ENCODE measurements at regions not wholly inside any gene's neighbourhood (a gene's known extent, or its start where the extent isn't known, plus 50 kb on each side); places are given as distances from the start of the nearest gene placed in this dataset.
A peak's percentile ranks its signal among the peaks of the same experiment; 100 is the strongest.
"Not testable (repeated sequence)": the region's sequence is repeated elsewhere in the genome, so short reads cannot be mapped to it uniquely, and the experiment has no call there.

DNA sequence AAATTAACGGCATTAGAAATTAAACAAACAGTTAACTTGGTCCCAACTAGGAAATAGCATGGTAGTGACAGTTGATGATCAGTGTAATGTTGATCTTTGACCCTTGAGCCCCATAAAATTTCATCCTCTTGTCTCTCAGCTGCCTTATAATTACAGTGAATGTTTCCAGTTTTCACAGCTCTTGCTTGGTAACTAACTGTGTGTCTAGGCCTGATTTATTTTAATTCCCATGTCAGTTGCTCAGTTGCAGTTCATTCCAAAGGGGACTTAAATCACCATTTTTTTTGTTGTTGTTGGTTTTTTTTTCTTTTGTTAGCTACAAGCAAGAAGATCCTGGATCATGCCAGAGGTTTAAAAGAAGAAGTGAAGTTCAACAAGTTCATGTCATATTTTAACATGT, 1883.7 kb upstream of the FLRT2 start:
- DNase-seq, result peak; percentile 16

DNA sequence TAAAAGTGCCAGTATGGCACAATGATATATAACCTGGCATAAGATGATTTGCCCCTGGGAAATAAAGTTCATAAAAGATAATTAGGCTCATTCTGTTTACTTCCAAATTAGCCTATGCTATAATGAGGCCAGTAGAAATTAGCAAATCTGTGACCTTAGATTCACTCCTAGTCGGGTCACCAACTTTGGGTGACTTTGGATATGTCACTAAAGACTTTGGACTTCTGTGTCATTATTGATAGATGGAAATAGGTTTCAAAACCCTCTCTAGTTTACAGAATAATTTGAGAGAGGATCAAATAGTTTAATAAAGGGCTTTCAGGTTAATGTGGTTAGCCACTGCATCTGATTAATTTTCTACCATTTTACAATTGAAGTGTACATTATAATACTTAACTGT, 1869.3 kb upstream of the FLRT2 start:
- DNase-seq, result no peak

DNA sequence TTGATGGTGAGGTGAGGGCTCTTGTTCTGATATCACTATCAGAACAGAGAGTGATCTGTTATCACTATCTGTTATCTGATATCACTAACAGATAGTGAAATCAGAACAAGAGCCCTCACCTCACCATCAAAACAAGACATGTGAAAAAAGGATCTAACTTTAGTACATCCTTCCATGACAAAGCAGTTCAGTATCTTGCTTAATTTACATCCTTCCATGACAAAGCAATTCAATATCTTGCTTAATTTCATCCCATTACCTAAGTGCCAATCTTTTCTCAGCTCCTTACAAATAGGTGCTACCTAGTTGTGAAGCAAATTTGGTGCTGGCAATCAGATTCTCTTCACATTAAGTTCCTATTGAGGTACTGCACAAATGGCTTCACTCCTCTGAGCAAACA, 1865.6 kb upstream of the FLRT2 start:
- DNase-seq, result peak; percentile 60

DNA sequence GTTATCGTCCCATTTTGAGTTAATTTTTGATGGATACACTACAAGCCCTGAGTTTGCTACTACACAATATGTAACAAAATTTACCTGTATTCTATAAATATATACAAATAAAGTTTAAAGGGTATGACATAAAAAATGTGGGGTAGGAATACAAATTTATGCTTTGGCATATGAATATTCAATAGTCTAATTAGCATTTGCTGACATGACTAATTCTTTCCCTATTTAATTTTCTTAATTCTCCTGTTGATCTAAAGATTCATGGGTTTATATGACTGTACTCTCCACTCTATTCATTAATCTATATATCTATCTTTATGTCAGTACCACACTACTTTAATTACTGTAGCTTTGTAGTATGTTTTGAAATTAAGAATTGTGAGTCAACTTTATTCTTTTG, 1840.7 kb upstream of the FLRT2 start:
- no peak for DNase-seq

DNA sequence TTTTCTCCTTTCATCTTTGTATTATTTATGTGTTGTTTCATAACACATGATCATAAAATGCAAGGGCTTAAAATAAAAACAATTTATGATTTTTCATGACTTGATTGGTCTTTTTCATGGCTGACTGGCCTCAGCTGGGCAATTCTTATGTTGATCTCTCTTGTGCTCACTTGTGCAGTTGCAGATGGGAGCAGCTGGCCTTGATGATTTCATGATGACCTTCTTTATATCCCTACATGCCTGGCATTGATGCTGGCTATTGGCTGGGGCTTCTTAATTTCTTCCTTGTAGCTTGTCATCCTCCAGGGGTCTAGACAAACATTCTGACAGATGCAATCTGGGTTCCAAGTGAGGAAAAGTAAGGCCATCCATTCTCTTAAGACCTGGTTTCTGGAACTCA, 1832.8 kb upstream of the FLRT2 start:
- no peak for DNase-seq

DNA sequence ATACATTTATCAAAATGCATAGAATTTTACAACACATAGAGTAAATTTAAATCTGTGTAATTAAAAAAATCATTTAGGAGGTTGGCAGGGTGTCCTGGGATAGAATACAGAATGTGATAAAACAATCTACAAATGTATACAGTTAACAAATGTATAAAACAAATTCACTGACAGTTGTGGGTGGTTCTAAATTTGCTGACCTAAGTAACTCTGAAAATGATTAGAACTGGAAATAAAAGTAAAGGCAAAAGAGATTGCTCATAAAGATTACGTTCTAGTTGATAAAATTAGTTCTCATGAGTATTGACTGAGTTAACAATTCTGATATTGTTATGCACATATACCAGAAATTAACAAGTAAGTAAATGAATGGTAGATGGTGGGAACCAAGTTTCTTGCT, 1827.3 kb upstream of the FLRT2 start:
- no peak for DNase-seq

DNA sequence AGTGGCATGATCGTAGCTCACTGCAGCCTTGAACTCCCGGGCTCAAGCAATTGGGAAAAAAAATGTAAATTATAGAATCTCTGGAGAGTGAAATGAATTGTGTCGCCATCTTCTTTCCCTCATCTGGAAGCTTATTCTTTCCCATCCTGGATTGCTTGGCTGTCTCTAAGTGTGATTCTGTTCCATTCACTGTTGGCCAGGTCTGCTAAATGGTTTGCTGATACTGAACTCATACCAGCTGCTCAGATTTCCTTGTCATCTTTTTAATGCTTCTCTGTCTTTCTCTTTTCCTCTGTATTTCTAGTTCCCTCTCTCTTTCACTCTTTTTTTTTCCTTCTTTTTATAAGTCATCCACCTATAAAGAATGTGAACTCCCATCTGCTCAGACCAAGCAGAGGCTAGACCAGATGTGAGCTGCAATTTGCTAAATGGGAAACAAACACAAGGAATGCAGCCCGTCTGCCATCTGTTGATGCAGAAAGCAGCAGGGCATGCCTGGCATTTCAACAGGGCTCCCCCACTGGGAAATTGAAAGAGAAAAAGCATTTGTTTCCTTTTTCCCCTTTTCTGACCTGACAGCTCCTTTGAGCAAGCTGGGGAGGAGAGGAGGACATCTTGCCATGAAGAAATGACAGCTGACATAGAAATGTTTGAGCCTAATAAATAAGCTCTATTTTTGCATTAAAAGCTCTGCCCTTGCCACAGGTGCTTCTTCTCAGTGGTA, 1823.6 kb upstream of the FLRT2 start:
- peak; percentile 74 for DNase-seq

DNA sequence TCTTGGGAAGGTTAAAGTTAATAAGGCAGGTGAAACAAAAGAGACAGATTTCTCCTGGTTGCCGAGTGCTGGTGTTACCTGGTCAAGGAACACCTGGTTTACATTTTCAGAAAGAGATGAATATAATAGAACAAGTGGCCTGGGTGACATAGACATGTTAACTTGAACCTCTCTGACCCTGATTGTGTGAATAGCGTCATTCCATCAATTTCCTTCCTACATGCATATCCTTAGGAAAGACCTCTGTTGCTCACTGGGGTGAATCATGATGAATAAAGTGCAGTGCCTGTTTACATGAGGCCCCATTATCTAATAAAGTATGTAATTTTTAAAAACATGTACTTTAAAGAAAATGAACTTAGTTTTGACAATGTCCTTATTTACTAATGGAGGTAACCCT, 1822.9 kb upstream of the FLRT2 start:
- peak; percentile 29 for DNase-seq

DNA sequence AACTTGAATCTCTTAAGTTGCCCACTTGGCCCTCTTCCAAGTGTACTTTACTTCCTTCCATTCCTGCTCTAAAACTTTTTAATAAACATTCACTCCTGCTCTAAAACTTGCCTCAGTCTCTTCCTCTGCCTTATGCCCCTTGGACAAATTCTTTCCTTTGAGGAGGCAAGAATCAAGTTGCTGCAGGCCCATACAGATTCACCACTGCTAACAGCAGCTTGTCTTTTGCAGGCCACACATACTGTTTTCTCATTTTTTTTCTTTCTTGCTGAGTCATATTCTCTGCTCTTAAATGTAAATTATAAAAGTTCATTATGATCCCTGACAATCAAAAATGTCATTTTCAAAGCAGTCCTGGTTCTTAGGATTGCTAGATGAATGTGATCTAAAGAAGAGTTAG, 1820.8 kb upstream of the FLRT2 start:
- DNase-seq, result no peak

DNA sequence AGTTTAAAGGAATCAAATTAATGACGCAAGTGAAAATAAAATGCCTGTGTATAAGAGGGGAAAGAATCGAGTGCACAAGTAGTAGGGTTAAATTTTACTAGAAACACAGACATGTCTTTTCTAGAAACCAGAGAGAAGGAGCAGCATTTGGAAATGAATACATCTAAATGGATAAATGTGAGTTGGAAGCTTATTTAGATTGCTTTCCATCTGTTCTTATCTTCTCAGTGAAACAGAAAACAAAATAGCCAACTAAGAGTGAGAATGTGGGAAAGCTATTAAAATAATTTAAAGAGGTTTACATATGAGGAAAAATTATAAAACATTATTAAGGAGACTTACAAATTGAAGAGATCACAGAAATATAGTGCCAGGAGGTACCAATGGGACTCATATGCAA, 1818.9 kb upstream of the FLRT2 start:
- DNase-seq, result no peak

DNA sequence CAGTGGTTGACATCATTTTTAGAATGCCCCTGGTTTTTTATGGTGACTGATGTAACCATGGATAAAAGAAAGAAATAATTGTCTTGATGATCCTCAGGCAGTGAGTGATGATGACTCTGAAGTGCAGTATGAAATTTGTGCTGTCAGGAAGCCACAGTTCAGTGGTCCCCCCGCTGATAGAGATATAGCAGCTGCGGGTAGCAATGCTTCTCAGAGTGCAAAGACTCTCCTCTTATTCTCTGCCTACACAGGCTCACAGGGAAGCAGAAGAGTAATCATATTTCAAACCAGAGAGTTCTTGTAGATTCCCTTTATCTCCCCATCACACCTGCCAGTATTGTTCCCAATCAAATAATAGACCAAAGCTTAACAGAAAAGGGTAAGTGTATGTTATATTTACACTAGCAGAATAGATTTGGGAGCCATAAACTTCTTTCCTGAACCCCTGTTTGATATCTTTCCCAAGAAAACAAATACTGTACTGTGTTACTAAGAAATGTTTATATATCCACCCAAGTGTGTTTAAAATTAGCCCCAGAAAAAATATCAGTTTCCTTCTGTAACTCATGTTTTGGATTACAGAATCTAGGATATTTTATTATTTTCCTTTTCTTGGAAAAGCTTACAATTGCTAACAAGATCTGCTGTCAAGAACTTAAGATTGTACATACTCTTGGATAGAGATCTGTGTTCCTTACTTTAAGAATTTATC, 1817.4 kb upstream of the FLRT2 start:
- peak; percentile 86 for DNase-seq

DNA sequence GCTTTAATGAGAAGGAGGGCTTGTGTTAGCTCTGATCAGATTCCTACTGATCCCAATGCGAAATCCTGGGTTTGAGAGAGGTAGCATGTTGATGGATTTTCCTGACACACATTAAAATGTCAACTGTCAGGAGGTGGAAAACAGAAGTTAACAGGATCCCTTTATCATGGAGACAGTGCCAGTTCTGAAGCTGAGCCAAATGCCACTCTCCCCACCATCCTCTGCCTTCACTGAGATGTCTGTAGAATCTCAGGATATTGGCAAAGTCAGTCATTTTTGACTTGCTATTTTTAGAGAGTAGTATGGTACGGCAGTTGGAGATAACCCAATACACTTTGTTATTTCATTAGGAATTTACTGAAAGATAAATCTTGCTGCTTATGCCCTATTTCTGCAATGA, 1816.2 kb upstream of the FLRT2 start:
- DNase-seq, result no peak

DNA sequence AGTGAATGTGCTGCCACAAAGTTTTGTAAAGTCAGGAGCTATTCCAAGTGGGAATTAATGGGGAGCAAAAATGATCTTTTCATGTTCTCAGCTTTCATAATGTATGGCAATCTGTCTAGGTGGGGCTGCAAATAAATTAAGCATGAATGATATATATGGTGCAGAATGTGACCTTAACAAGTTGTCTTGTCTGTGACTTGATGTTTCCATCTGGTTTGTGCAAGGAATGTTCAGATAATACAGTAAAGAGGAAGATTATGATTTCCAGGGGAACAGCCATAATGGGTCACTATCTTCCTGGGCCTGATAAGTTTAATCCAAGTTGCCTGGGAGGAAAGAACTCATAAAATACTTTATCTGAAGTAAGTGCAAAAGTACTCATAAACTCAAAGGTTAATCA, 1815.8 kb upstream of the FLRT2 start:
- no peak for DNase-seq

DNA sequence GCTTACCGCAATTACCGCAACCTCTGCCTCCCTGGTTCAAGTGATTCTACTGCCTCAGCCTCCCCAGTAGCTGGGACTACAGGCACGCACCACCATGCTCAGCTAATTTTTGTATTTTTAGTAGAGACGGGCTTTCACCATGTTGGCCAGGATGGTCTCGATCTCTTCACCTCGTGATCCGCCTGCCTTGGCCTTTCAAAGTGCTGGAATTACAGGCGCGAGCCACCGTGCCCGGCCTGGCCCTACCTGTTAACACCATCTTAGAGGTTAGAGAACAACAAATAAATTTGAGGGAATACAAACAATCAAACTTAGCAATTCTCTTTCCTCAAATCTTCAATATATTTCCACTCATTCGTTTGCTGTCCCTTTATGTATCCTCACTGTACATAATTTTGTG, 1810.5 kb upstream of the FLRT2 start:
- DNase-seq, result not testable (repeated sequence)

DNA sequence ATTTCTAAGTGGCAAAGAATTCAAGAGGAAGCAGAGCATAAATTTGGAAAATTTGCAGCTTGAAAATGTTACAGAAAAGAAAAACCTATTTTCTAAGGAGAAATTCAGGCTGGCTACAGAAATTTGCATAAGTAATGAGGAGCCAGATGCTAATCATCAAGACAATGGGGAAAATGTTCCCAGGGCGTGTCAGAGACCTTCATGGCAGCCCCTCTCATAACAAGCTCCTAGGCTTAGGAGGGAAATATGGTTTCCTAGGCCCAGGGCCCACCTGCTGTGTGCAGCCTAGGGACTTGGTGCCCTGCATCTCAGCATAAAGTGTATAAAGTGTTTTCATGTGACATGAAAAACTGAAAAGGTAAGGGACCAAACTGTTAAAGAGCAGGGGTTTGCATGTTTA, 1796.3 kb upstream of the FLRT2 start:
- no peak for DNase-seq

DNA sequence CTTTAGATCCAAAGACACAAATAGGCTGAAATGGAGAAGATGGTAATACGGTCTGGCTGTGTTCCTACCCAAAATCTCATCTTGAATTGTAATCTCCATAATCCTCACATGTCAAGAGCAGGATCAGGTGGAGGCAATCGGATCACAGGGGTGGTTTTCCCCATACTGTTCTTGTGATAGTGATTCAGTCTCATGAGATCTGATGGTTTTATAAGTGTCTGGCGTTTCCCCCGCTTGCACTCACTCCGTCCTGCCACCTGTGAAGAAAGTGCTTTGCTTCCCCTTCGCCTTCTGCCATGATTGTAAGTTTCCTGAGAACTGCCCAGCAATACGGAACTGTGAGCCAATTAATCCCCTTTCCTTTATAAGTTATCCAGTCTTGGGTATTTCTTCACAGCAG, 1795.5 kb upstream of the FLRT2 start:
- DNase-seq, result no peak

DNA sequence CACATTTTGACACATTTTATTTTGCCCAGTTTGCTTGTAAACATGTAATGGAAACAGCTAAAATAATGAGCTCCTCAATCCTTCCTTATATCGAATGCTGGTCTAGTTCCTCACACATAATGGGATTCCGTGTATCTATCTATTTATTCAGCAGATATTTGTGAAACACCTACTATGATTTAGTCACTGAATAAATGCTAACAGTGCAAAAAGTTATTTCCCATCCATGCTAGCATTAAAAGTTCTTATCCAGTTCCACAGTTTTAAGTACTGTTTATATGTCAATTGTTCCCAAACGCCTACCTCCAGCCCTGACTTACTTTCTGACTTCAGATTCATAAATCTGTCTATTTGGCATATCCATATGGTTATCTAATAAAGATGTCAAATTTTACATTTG, 1788.7 kb upstream of the FLRT2 start:
- no peak for DNase-seq

DNA sequence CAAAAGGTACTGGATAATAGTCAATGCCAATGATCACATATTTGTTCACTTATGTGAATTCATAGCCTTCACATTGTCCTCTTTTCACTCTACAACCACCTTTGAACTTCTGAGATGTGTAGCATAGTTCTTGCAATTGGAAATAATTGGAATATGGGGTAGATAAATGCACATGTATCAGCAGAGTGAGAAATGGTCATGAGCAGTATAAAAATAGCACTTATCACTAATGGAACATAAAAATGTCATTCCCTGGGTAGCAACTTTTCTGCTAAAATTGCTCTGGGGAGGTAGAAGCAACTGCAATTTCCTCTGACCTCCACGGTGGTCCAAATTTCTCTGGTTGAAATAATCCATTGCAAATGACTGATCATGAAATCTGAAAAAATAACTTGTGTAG, 1785.7 kb upstream of the FLRT2 start:
- no peak for DNase-seq

DNA sequence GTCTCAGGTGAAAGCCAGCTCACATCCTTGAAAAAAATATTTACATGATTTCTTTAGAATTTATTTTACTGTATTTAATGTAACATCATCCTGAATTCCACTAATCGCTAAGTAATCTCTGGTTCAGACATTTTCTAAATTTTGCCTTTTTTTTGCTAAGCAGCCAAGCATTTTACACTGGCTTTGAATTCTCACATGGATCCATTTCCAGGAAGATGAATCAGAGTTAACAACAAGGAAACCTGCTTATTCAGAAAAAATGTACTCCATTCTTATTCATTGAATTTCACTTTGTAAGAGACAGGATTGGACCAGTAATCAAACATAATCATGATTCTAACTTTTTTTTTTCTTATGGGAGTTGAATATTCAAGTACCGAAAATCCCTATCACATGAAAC, 1785.1 kb upstream of the FLRT2 start:
- no peak for DNase-seq

DNA sequence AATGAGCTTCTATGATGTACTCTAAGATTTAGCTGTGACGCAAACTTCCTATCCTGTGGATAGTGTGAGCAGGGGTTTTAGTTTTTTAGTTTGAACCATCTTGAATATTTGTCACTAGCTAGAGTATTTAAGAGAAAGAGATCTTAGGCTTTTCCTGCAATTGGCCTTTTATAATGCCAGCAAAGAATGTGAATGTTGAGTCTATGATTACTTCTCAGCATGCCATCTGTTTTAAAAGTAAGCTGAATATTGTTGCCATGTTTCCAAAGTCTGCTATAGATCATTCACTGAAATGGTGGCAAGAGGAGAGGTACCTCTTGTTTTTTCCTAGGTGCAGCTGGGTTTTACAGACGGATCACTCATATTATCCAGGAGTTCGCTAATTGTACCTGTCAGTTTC, 1783.6 kb upstream of the FLRT2 start:
- no peak for DNase-seq

DNA sequence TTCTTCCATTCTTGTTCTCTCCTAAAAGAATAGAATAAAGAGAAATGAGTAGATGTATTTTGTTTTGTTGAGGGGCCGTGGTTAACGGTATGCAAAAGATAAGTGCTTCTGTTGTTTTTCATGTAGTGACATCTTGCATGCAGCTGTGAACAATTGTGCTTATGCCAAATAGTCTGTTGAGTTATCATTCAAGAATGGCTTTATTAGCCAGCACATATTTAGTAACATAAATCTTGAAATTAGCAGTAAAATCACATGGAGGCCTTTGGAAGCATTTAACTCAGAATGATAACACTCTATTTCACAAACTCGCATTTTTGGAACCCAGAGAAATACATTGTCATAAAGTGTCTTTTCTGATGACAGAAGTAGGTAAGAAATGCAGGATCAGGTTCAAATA, 1772.0 kb upstream of the FLRT2 start:
- DNase-seq, result no peak

DNA sequence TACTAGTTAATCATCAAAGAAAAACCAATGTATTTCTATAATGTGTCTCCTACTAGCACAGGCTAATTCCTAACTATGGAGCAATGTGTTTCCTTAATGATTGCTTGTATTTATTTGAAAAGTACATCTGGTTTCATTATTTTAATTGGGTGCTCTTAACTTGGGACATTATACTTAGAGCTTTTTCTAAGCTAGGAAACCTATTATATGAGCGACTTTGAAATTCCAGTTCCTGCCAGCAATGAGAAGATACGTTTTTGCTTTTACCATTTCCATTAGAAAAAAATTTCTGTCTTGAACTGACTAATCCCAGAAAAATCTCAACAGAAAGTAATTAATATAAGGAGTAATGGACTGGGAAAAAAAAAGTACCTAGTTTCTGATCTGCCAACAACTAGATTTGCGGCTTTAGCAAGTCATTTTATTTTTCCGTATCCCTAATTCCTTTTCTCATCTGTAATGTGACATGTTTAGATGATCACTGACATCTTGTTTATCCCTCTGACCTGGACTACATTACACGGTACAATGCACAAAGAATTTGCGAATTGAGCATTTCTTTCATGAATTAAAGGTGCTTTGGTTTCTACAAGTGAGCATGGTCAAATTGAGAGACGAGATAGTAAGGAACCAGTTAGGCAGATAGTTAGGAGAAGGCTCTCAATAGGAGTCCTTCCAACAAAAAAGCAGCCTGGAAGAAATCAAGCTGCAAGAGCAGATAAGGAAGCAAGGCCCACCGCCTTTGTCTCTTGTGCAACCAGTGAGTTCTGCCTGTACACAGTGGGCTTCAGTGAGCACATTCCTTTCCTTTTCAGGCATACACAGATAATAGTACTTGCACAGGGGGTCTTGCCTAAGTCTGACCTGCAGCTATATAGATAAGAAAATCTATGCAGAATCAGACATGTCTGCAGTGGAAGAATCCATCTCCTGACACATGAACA, 1765.0 kb upstream of the FLRT2 start:
- no peak for DNase-seq

DNA sequence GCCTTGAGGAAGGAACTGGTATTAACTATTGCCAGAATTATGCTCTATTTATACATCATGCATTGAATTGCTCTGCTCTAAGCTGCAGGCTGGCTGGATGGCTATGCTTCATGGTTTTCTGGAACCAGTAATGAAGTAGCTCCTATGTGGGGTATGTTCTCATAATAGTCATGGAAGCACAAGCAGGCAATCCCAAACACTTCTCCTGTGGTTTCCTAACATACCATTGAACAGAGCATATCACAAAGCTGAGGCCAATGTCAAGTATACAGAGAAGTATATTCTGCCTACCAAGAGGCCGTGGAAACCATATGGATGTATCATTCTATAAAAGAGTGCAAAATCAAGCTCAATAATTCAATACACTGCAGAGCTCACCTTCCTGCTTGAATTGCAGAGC, 1752.4 kb upstream of the FLRT2 start:
- peak; percentile 10 for DNase-seq

DNA sequence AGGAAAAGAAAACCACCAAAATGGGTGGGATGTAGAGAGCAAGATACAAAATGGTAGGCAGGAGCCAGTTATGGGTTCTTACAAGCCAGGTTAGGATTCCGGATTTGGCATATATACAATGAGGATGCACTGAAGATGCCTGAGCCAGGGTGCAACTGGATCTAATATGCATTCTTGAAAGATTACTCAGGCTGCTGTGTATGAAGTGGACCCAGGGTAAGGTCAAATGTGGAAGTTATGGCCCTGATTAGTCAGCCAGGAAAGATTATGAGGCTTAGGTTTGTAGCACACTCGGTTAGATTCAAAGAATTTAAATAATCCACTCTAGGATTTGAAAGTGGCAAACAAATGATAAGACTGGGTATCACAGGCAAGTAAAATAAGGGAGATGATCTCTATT, 1750.7 kb upstream of the FLRT2 start:
- DNase-seq, result no peak

All from NCI-H146 (cell line).